GM12873 (cell line): ENCODE measurements at regions not wholly inside any gene's neighbourhood (a gene's known extent, or its start where the extent isn't known, plus 50 kb on each side); places are given as distances from the start of the nearest gene placed in this dataset.

Experiments used
- TF ChIP-seq, protein P1 (sequence below): IDR thresholded peaks from 2 replicates; pipeline ENCODE4 v1.5.1; 2012; ENCODE audit warnings: low read depth, mild to moderate bottlenecking, moderate library complexity, low read length, control low read depth; ENCODE audit not compliant: insufficient read depth; ENCODE audit errors: missing control alignments

DNA sequence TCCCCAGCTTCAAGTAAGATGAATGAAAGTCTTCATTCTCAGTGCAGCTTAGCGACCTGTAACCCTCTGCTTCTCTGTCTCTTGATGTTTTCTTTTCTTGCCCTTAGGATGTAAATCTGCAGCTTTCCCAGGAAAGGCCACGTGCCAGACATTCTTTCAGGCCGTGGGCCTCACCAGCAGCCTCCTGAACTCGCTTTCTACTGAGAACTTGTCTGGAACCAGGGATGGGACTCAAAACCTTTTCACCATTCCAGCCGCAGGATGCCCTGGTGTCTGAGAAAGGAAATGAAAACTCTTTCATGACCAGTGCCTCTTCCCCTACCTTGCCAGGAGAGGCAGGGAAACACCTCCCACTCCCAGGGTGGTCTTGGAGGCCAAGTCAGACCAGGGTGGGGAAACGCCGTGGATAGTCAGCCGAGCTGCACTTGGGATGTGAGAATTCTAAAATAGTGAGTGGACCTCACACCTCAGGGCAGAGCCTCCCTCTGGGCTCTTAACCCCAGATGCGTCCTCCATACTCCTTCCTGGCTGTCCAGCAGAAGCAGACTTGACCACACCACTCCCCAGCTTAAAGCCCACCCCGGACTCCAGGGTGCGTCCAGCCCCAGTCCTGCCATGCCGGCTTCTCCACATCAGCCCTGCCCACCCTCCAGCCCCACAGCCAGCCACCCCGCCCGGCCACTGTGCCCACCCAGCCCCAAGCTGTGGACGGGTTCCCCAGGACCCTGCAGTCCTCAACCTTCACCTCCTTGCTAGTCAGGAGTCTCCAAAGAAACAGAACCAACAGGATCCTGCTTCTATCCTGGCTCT lies 115.5 kb downstream of the TWIST2 start:
- TF ChIP-seq, protein P1, sequence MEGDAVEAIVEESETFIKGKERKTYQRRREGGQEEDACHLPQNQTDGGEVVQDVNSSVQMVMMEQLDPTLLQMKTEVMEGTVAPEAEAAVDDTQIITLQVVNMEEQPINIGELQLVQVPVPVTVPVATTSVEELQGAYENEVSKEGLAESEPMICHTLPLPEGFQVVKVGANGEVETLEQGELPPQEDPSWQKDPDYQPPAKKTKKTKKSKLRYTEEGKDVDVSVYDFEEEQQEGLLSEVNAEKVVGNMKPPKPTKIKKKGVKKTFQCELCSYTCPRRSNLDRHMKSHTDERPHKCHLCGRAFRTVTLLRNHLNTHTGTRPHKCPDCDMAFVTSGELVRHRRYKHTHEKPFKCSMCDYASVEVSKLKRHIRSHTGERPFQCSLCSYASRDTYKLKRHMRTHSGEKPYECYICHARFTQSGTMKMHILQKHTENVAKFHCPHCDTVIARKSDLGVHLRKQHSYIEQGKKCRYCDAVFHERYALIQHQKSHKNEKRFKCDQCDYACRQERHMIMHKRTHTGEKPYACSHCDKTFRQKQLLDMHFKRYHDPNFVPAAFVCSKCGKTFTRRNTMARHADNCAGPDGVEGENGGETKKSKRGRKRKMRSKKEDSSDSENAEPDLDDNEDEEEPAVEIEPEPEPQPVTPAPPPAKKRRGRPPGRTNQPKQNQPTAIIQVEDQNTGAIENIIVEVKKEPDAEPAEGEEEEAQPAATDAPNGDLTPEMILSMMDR = no peak

DNA sequence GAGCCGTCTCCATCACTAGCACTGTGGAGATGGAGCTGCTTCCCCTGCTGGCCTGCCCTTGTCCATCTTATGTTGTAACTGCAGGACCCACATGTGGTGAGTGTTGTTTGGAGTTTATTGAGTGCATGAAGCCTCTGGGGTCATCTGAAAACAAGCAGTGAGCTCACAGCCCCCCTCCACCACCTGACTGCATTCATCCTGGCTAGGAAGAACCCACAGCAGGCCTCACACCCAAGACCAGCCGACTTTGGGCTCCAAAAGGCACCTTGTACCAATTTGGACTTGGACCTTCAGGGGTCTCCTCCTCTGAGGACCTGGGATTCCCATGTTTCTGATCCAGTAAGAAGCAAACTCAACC lies 116.1 kb downstream of the TWIST2 start:
- TF ChIP-seq, protein P1 = no peak

DNA sequence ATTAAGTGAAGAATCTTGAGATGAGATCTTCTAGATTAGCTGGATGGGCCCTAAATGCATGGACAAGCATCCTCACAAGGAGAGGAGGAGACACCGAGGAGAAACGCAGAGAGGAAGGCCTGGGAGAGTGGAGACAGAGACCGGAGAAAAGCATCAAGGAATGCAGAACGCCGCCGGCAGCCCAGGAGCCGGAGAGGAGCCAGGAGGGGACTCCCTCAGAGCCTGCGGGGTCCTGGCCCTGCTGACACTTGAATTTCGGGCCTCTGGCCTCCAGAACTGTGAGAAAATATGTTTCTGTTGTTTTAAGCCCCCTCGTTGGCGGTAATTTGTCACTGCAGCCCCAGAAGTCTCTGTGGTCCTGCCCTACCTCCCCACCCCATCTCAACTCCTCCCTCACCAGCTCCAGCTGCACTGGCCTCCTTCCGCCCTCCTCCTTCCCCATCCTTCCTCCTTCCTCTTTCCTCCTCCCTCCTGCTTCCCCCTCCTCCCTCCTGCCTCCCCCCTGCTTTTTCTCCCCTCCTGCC lies 116.7 kb downstream of the TWIST2 start:
- TF ChIP-seq, protein P1 = no peak

DNA sequence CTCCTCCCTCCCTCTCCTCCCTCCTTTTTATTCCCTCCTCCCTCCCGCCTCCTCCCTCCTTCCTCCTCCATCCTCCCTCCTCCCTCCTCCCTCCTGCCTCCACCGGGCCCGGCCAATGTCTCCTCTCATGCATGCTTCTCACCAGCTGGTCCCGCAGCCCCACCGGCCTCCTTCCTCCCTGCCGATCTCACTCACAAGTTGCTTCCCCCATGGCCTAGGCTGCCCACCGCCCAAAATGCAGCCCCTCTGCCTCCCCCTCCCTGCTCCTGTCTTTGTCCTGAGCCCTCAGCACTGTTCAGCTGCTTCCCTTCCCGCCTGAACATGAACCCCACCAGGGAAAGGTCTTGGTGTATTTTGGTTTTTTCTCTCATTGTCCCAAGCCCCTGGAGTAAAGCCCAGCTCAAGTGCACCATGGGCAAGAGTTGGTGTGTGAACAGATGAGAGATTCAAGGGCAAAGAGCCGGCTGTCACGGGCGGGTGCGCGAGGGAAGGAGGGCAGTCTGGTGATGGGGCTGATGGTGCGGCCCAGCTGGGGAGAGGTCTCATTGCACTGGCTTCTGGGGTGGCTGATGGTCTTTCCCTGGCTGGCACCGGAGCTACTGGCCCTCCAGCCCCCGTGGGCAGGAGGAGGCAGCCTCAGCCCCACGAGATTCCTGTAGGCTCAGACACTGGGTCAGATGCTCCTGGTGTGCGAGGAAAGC lies 117.6 kb downstream of the TWIST2 start:
- TF ChIP-seq, protein P1 = no peak

DNA sequence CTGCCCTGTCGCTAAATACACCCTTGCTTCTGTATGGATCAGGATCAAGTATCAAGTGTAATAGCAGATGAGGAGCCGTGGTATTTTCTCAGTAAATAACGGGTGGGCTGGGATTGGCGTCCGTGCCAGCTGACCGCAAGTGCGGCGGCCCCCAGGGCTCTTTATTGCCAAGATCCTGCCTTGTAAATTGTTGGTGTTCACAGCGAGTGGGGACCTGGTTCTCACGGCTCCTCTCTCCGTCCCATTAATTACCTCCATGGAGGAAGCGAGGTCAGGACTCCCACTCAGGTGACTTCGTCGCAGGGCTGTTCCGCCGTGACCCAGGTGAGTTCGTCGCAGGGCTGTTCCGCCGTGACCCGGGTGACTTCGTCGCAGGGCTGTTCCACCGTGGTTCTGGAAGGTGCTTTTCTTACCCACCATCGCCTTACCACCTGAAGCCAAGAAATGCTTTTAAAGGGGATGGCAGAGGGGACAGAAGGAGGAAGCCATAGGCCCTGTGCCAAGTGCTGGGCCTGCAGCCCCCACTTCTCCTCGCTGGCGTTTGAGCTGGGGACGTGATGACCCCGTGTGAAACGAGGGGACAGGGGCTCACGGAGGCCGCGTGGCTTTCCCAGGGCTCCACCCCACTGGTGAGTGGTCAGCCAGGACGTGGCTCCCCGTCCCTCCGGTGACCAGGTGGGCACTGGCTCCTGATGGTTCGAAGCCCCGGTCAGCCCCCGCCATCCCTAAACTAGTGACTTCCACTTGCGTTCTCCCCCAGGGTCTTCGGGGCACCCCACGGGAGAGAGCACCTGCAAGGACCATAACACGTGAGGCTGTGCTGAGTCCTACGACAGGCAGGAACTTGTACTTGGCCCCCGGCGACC lies 118.4 kb downstream of the TWIST2 start:
- TF ChIP-seq, protein P1 = no peak

DNA sequence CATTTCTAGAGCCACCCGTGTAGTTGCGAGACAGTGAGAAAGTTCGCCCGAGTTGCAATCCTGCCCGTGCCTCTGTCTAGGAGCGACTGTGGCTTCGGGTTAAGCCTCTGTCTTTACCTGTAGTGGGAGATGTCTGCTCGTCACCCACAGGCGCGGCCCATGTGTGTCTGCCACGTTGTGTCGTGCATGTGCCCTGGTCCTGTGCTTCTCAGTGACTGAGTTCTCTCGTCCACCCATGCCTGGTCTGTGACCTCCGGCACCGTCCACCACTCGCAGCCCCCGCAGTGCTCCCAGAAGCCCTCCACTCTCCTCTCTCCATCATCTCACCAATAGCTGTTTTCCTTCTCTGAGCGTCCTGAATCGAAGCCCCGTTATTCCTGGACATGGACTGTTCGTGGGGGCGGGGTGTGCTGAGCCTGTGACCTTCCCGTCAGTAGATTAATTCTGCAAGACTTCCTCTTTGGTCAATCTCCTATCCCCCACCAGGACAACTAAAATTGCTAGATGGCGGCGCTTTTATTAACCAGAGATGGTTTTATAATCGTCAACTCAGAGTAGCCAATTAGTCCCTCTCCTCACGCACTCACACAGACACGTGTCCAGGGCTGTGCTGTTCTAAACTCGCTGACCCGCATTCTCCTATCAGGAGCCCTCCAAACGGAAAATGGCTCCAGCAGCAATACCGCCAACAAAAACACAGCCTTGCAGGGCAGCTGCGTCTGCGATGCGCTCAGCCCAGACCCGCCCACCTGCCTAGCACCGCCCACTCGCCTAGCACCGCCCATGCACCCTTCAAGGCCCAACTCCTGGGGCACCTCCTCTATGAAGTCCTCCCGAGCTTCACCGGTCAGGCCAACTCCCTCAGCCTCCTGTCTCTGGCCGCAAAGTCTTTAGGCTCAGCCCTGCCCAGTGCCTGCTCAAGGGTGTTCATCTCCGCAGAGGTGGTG lies 119.4 kb downstream of the TWIST2 start:
- TF ChIP-seq, protein P1 = no peak
